ENCODE measurements at regions not wholly inside any gene's neighbourhood (a gene's known extent, or its start where the extent isn't known, plus 50 kb on each side); places are given as distances from the start of the nearest gene placed in this dataset.

- Histone ChIP-seq H3K27ac (no peak overlapping the region), H3K4me3 (no peak overlapping the region), H3K36me3 (no peaks in the 10 kb centered on the region), H3K9me3 (no peaks in the 10 kb centered on the region), H3K27me3 (no peaks in the 10 kb centered on the region), H3K4me1 (no peaks in the 10 kb centered on the region)
- intact Hi-C loops (cut with DNase I): no loop called here
- TF ChIP-seq POLR2A (IDR thresholded peaks at IDR 0.05) (no peak), CTCF (IDR thresholded peaks at IDR 0.05) (no peak)
- WGBS, 2 donors: 79 to 82% methylated on average over 2 of the region's 2 CpGs
- DNase-seq: no peak
These were observed 260.2 kb downstream of the DTWD2 start for GRCh38 chr5:118728191-118728590.

DNA sequence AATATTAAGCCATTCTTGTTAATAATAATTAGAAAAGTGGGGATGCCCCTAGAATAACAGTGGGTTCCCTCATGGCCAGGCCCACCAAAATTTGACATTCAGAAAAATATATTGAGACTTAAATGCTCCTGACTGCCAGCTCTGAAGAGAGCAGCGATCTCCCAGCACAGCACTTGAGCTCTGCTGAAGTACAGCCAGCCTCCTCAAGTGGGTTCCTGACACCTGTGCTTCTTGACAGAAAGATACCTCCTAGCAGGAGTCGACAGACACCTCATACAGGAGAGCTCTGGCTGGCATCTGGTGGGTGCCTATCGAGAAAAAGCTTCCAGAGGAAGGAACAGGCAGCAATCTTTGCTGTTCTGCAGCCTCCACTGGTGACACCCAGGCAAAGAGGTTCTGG, 261.5 kb downstream of the DTWD2 start:
- no peak for DNase-seq
- intact Hi-C loops (cut with DNase I): no loop called here
- H3K9me3 ChIP-seq: no peaks in the 10 kb centered on the region
- no peak overlapping the region for H3K27ac ChIP-seq
- no peak for TF ChIP-seq POLR2A (IDR thresholded peaks at IDR 0.05)
- no peak for TF ChIP-seq CTCF (IDR thresholded peaks at IDR 0.05)
- H3K36me3 ChIP-seq: no peaks in the 10 kb centered on the region
- H3K4me3 ChIP-seq: no peak overlapping the region
- no peaks in the 10 kb centered on the region for H3K27me3 ChIP-seq
- WGBS, 2 donors: 50 to 58% methylated on average over 1 to 3 of the region's 3 CpGs
- H3K4me1 ChIP-seq: no peaks in the 10 kb centered on the region

- Histone ChIP-seq H3K4me3 (no peak overlapping the region), H3K27me3 (no peaks in the 10 kb centered on the region), H3K9me3 (no peaks in the 10 kb centered on the region), H3K4me1 (no peaks in the 10 kb centered on the region), H3K36me3 (no peaks in the 10 kb centered on the region), H3K27ac (no peak overlapping the region)
- TF ChIP-seq CTCF (IDR thresholded peaks at IDR 0.05) (no peak), POLR2A (IDR thresholded peaks at IDR 0.05) (no peak)
- no peak for DNase-seq
- intact Hi-C loops (cut with DNase I): no loop called here
These were observed 265.4 kb downstream of the DTWD2 start for GRCh38 chr5:118723021-118723338.

GRCh38 chr5:118722122-118723020, 266.0 kb downstream of the DTWD2 start:
- Histone ChIP-seq H3K27me3 (no peaks in the 10 kb centered on the region), H3K9me3 (no peaks in the 10 kb centered on the region), H3K4me3 (no peak overlapping the region), H3K36me3 (no peaks in the 10 kb centered on the region), H3K4me1 (no peaks in the 10 kb centered on the region), H3K27ac (no peak overlapping the region)
- 79 to 82% methylated on average over 7 of the region's 7 CpGs for WGBS, 2 donors
- intact Hi-C loops (cut with DNase I): no loop called here
- TF ChIP-seq CTCF (IDR thresholded peaks at IDR 0.05): no peak
- TF ChIP-seq POLR2A (IDR thresholded peaks at IDR 0.05): no peak
- no peak for DNase-seq

DNA sequence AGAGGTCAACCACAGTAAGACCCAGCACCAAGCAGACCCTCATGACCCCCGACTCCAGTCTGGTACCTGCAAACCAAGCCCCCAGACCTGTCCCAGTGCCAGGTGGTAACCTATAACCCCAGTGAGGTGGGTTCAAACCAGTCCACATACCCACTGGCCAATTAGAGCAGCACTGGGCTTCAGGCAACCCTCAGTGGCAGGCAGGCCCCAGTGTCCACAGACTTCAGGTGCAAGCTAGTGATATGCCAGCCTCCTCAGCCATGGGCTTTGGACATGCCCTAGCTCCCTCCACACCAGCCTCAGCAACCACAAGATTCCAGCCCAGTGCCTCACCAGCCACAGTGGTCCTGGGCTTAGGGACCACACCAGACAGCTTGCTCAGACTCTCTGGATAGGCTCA, 276.6 kb downstream of the DTWD2 start:
- DNase-seq: no peak
- Histone ChIP-seq H3K9me3 (peaks cover 0 to 10% (median 0%) of the 10 kb centered on the region in 3 donors), H3K4me3 (no peak overlapping the region), H3K36me3 (no peaks in the 10 kb centered on the region), H3K4me1 (no peaks in the 10 kb centered on the region), H3K27me3 (no peaks in the 10 kb centered on the region), H3K27ac (no peak overlapping the region)
- whole genome bisulfite sequencing, 2 donors: 71 to 89% methylated on average over 1 of the region's 1 CpG
- TF ChIP-seq CTCF (IDR thresholded peaks at IDR 0.05): no peak
- TF ChIP-seq POLR2A (IDR thresholded peaks at IDR 0.05): no peak
- intact Hi-C loops (cut with DNase I): no loop called here
